ENCODE measurements at regions not wholly inside any gene's neighbourhood (a gene's known extent, or its start where the extent isn't known, plus 50 kb on each side); places are given as distances from the start of the nearest gene placed in this dataset.

DNA sequence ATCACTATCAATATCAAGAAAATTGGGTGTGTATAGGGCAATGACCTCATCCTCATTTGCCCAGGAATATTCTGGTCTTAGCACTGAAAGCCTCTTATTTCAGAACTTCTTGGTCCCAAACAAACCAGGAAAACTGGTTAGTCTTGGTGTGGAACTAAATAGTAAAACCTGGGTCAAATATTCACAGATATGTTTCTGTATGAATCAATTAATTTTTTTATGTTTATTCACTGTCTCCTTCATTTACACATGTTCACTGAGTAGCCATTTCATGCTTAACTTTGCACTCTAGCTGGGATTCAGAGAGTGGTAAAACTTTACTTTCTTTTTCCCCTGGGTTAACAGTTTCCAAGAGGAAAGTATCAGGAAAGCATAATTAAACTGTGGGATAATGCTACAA is 113.7 kb upstream of the PAPPA start:
- no peak for TF ChIP-seq EZH2phosphoT487 (IDR thresholded peaks at IDR 0.05; ENCODE audit: low read depth)
- TF ChIP-seq, protein P1, sequence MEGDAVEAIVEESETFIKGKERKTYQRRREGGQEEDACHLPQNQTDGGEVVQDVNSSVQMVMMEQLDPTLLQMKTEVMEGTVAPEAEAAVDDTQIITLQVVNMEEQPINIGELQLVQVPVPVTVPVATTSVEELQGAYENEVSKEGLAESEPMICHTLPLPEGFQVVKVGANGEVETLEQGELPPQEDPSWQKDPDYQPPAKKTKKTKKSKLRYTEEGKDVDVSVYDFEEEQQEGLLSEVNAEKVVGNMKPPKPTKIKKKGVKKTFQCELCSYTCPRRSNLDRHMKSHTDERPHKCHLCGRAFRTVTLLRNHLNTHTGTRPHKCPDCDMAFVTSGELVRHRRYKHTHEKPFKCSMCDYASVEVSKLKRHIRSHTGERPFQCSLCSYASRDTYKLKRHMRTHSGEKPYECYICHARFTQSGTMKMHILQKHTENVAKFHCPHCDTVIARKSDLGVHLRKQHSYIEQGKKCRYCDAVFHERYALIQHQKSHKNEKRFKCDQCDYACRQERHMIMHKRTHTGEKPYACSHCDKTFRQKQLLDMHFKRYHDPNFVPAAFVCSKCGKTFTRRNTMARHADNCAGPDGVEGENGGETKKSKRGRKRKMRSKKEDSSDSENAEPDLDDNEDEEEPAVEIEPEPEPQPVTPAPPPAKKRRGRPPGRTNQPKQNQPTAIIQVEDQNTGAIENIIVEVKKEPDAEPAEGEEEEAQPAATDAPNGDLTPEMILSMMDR (IDR thresholded peaks at IDR 0.05; ENCODE audit: low read depth, low read length): no peak

All from OCI-LY3 (cell line).